HL-60 (cell line): ENCODE measurements at regions not wholly inside any gene's neighbourhood (a gene's known extent, or its start where the extent isn't known, plus 50 kb on each side); places are given as distances from the start of the nearest gene placed in this dataset.
"Not testable (repeated sequence)": the region's sequence is repeated elsewhere in the genome, so short reads cannot be mapped to it uniquely, and the experiment has no call there.

Experiments used
- DNase-seq, 2 experiments: peaks; one replicate each; pipeline ENCODE4 v3.0.0-alpha.2; 2010 to 2020; ENCODE audit warnings: low read depth in 1 of 2, low spot score in 1 of 2
- H3K27ac ChIP-seq: fragments of 250-450 bp; sonication (Bioruptor Pico); replicated peaks from 2 replicates; pipeline ENCODE4 v1.5.1; 2020; ENCODE audit warnings: mild to moderate bottlenecking, moderate library complexity
- H3K27me3 ChIP-seq: fragments of 250-450 bp; sonication (Bioruptor Pico); 2 replicates; pipeline ENCODE4 v1.5.1; 2021; ENCODE audit warnings: mild to moderate bottlenecking, moderate library complexity; ENCODE audit not compliant: insufficient read depth, poor library complexity, severe bottlenecking
- H3K4me3 ChIP-seq: replicated peaks from 2 replicates; pipeline ENCODE4 v1.5.1; 2011; ENCODE audit warnings: mild to moderate bottlenecking, control low read depth, low read length; ENCODE audit not compliant: insufficient read depth
- CTCF ChIP-seq: IDR thresholded peaks from one replicate; pipeline ENCODE4 v1.5.1; 2011; ENCODE audit warnings: low read length, control low read depth, inconsistent platforms; ENCODE audit not compliant: insufficient read depth
- GABPA ChIP-seq: IDR thresholded peaks from 2 replicates; pipeline ENCODE4 v1.6.1; 2012; ENCODE audit warnings: low read depth
- POLR2AphosphoS5 ChIP-seq: IDR thresholded peaks from 2 replicates; pipeline ENCODE4 v1.6.1; 2012; ENCODE audit warnings: low read depth
- REST ChIP-seq: IDR thresholded peaks from 2 replicates; pipeline ENCODE4 v1.6.1; 2012; ENCODE audit warnings: low read depth; ENCODE audit not compliant: insufficient replicate concordance
- SPI1 ChIP-seq: IDR thresholded peaks from 2 replicates; pipeline ENCODE4 v1.6.1; 2012; ENCODE audit warnings: low read depth, mild to moderate bottlenecking, borderline replicate concordance

GRCh38 chrX:26762253-26762652 is 546.3 kb downstream of the MAGEB5 start:
- Histone ChIP-seq H3K27ac (no peak overlapping the region), H3K27me3 (no peaks in the 10 kb centered on the region)

GRCh38 chrX:26755760-26756159 is 539.8 kb downstream of the MAGEB5 start:
- H3K27me3 ChIP-seq, H3K27ac ChIP-seq, DNase-seq, H3K4me3 ChIP-seq: not testable (repeated sequence)

More at GRCh38 chrX:26762253-26762652, 546.3 kb downstream of the MAGEB5 start:
- DNase-seq = no peak
- TF ChIP-seq POLR2AphosphoS5 (no peak), REST (no peak), CTCF (no peak), SPI1 (no peak), GABPA (no peak)
- H3K4me3 ChIP-seq = no peak overlapping the region

- TF ChIP-seq GABPA (no peak), SPI1 (no peak), POLR2AphosphoS5 (no peak), CTCF (no peak), REST (no peak)
- no peak for DNase-seq
- no peak overlapping the region for H3K27ac ChIP-seq
- no peak overlapping the region for H3K4me3 ChIP-seq
- H3K27me3 ChIP-seq = no peaks in the 10 kb centered on the region
Measured at GRCh38 chrX:26747877-26748276, 531.9 kb downstream of the MAGEB5 start.

GRCh38 chrX:26722666-26723428 is 506.9 kb downstream of the MAGEB5 start:
- TF ChIP-seq CTCF = no peak
- TF ChIP-seq SPI1 = no peak
- TF ChIP-seq POLR2AphosphoS5 = no peak
- no peak overlapping the region for H3K27ac ChIP-seq
- DNase-seq = no peak
- H3K4me3 ChIP-seq = no peak overlapping the region
- H3K27me3 ChIP-seq = no peaks in the 10 kb centered on the region
